NB4 (cell line): ENCODE measurements at regions not wholly inside any gene's neighbourhood (a gene's known extent, or its start where the extent isn't known, plus 50 kb on each side); places are given as distances from the start of the nearest gene placed in this dataset.

Experiments used
- CTCF ChIP-seq: IDR thresholded peaks from one replicate; pipeline ENCODE4 v1.5.1; 2012; ENCODE audit warnings: low read depth, low read length
- POLR2A ChIP-seq: IDR thresholded peaks from 2 replicates; pipeline ENCODE4 v1.6.1; 2011; ENCODE audit warnings: mild to moderate bottlenecking; ENCODE audit not compliant: insufficient read length; ENCODE audit errors: extremely low read depth

- no peak for TF ChIP-seq CTCF
- no peak for TF ChIP-seq POLR2A
These were observed 273.7 kb upstream of the ATP11B start for GRCh38 chr3:182519569-182519968.
